Endothelial cell of umbilical vein (primary cell): ENCODE measurements at regions not wholly inside any gene's neighbourhood (a gene's known extent, or its start where the extent isn't known, plus 50 kb on each side); places are given as distances from the start of the nearest gene placed in this dataset.

Experiments
- EZH2 ChIP-seq: IDR thresholded peaks from 2 replicates; pipeline ENCODE4 v1.6.1; 2012; ENCODE audit warnings: borderline replicate concordance, low read depth, mild to moderate bottlenecking, moderate library complexity, low read length, inconsistent platforms; ENCODE audit not compliant: severe bottlenecking
- FOS ChIP-seq: IDR thresholded peaks from 2 replicates; pipeline ENCODE4 v1.6.1; 2011; ENCODE audit warnings: mild to moderate bottlenecking, low read length, moderate library complexity, borderline replicate concordance; ENCODE audit not compliant: insufficient read depth
- GATA2 ChIP-seq: IDR thresholded peaks from 2 replicates; pipeline ENCODE4 v1.7.0; 2011; ENCODE audit warnings: low read depth, mild to moderate bottlenecking, moderate library complexity, mixed read lengths, low read length; ENCODE audit not compliant: insufficient read length, insufficient read depth
- JUN ChIP-seq: IDR thresholded peaks from 2 replicates; pipeline ENCODE4 v1.6.1; 2011; ENCODE audit warnings: borderline replicate concordance, low read depth; ENCODE audit not compliant: insufficient read length, insufficient read depth
- MYC ChIP-seq: IDR thresholded peaks from one replicate; pipeline ENCODE4 v1.6.1; 2011; ENCODE audit warnings: mild to moderate bottlenecking, low read depth, low read length
- POLR2A ChIP-seq: IDR thresholded peaks from 2 replicates; pipeline ENCODE4 v1.6.1; 2012; ENCODE audit warnings: low read depth, mild to moderate bottlenecking, control low read depth, low read length
- POLR2AphosphoS5 ChIP-seq: IDR thresholded peaks from 2 replicates; pipeline ENCODE4 v1.6.1; 2012; ENCODE audit warnings: low read depth, mild to moderate bottlenecking, control low read depth, low read length, moderate library complexity; ENCODE audit not compliant: insufficient read depth
- TF ChIP-seq, protein P1 (sequence below), 2 donors: IDR thresholded peaks; 1 replicate in 1 of 2; 2 replicates in 1 of 2; pipeline ENCODE4 v1.5.1; 2011; ENCODE audit warnings: low read length in 2 of 2, mild to moderate bottlenecking in 2 of 2, moderate library complexity in 2 of 2, control low read depth in 1 of 2, inconsistent platforms in 1 of 2, low read depth in 1 of 2; ENCODE audit not compliant: insufficient read depth in 1 of 2; ENCODE audit errors: extremely low read depth in 1 of 2
- TF ChIP-seq, protein P2 (sequence below): IDR thresholded peaks from 2 replicates; pipeline ENCODE4 v1.6.1; 2011; ENCODE audit not compliant: insufficient read depth, insufficient read length

DNA sequence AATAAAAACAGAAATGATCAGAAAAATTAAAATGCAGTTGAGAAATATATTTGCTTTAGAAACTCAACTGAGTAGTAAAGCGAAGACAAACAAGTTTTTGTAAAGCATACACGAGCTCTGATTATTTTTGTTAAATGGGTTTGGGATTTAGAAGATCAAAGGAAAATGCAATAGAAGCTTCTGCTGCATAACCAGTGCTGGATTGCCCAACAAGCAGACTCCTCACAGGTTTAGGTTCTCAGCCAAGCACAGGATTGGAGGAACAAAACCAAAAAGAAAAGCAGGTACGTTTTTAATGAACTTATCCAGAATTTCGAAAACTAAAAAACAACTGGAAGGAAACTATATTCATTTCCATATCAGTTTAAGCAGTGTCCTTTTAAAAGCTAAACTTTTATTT lies 423.8 kb downstream of the TMEM161B start:
- TF ChIP-seq, protein P1, sequence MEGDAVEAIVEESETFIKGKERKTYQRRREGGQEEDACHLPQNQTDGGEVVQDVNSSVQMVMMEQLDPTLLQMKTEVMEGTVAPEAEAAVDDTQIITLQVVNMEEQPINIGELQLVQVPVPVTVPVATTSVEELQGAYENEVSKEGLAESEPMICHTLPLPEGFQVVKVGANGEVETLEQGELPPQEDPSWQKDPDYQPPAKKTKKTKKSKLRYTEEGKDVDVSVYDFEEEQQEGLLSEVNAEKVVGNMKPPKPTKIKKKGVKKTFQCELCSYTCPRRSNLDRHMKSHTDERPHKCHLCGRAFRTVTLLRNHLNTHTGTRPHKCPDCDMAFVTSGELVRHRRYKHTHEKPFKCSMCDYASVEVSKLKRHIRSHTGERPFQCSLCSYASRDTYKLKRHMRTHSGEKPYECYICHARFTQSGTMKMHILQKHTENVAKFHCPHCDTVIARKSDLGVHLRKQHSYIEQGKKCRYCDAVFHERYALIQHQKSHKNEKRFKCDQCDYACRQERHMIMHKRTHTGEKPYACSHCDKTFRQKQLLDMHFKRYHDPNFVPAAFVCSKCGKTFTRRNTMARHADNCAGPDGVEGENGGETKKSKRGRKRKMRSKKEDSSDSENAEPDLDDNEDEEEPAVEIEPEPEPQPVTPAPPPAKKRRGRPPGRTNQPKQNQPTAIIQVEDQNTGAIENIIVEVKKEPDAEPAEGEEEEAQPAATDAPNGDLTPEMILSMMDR (IDR thresholded peaks at IDR 0.05; ENCODE audit: extremely low read depth in 1 of 2, insufficient read depth in 1 of 2, low read depth in 1 of 2, low read length in 2 of 2), result no peak
- TF ChIP-seq EZH2, result no peak
- no peak for TF ChIP-seq POLR2A
- no peak for TF ChIP-seq GATA2
- no peak for TF ChIP-seq POLR2AphosphoS5
- no peak for TF ChIP-seq FOS
- no peak for TF ChIP-seq MYC
- TF ChIP-seq, protein P2, sequence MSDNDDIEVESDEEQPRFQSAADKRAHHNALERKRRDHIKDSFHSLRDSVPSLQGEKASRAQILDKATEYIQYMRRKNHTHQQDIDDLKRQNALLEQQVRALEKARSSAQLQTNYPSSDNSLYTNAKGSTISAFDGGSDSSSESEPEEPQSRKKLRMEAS, result no peak
- no peak for TF ChIP-seq JUN
